GM12864 (cell line): ENCODE measurements at regions not wholly inside any gene's neighbourhood (a gene's known extent, or its start where the extent isn't known, plus 50 kb on each side); places are given as distances from the start of the nearest gene placed in this dataset.
A peak's percentile ranks its signal among the peaks of the same experiment; 100 is the strongest.

Source experiments
- DNase-seq: peaks from one replicate; pipeline ENCODE4 v3.0.0-alpha.2; 2011; ENCODE audit warnings: low read depth
- H3K4me3 ChIP-seq: 2 replicates; pipeline ENCODE4 v1.5.1; 2011; ENCODE audit warnings: mild to moderate bottlenecking, low read depth, low read length, control low read depth
- CTCF ChIP-seq: IDR thresholded peaks from 2 replicates; pipeline ENCODE4 v1.5.1; 2011; ENCODE audit warnings: low read depth, mild to moderate bottlenecking, moderate library complexity, low read length, control low read depth, inconsistent platforms; ENCODE audit errors: missing control alignments

GRCh38 chr6:156660389-156660788 lies 116.8 kb upstream of the ARID1B start:
- DNase-seq: no peak
- H3K4me3 ChIP-seq: no peak overlapping the region
- TF ChIP-seq CTCF: no peak

- no peak overlapping the region for H3K4me3 ChIP-seq
- no peak for DNase-seq
- TF ChIP-seq CTCF: no peak
Observed at GRCh38 chr6:156659822-156660198, 117.4 kb upstream of the ARID1B start.

- peak; percentile 22 for TF ChIP-seq CTCF
- DNase-seq: no peak
- H3K4me3 ChIP-seq: no peak overlapping the region
Observed at GRCh38 chr6:156658966-156659821, 118.0 kb upstream of the ARID1B start.

GRCh38 chr6:156658186-156658965 lies 118.8 kb upstream of the ARID1B start:
- TF ChIP-seq CTCF: no peak
- no peak for DNase-seq
- H3K4me3 ChIP-seq: no peak overlapping the region

- TF ChIP-seq CTCF: no peak
- no peak overlapping the region for H3K4me3 ChIP-seq
Observed at GRCh38 chr6:156657296-156657695, 119.9 kb upstream of the ARID1B start.

GRCh38 chr6:156654919-156655918 lies 122.0 kb upstream of the ARID1B start:
- no peak for DNase-seq
- TF ChIP-seq CTCF: no peak

More at GRCh38 chr6:156657296-156657695, 119.9 kb upstream of the ARID1B start:
- no peak for DNase-seq

More at GRCh38 chr6:156654919-156655918, 122.0 kb upstream of the ARID1B start:
- no peak overlapping the region for H3K4me3 ChIP-seq
